EH (cell line): ENCODE measurements at regions not wholly inside any gene's neighbourhood (a gene's known extent, or its start where the extent isn't known, plus 50 kb on each side); places are given as distances from the start of the nearest gene placed in this dataset.
"Not testable (repeated sequence)": the region's sequence is repeated elsewhere in the genome, so short reads cannot be mapped to it uniquely, and the experiment has no call there.

ENCODE experiments used
- DNase-seq: peaks from one replicate; pipeline ENCODE4 v3.0.0-alpha.2; 2015; ENCODE audit warnings: low read depth

DNA sequence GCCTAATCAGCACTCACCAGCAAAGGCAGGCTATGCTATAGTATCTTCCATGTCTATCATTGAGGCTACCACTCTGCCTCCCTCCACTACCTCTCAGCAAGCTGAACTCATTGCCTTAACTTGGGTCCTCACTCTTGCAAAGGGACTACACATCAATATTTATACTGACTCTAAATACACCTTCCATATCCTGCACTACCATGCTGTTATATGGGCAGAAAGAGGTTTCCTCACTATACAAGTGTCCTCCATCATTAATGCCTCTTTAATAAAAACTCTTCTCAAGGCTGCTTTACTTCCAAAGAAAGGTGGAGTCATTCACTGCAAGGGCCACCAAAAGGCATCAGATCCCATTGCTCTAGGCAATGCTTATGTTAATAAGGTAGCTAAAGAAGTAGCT, 669.3 kb upstream of the USP15 start:
- DNase-seq, result not testable (repeated sequence)

DNA sequence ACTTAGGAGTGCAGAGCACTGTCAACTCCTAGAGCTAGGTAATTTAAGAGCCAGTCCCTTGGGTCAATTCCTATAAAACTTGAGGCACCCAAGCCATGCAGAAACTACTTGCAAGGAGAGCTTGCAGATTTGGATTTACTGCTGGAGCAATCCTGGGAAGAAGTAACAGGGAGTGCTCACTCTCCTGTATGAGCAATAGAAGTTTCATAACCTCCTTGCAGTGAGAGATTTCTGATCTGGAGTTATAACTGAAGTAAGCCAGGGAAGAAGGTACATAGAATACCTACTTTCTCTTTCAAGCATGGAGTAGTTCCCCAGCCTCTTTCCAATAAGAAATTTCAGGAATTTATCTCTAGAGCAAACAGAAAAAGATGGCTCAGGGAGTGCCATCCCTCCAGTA, 650.1 kb upstream of the USP15 start:
- DNase-seq, result no peak

DNA sequence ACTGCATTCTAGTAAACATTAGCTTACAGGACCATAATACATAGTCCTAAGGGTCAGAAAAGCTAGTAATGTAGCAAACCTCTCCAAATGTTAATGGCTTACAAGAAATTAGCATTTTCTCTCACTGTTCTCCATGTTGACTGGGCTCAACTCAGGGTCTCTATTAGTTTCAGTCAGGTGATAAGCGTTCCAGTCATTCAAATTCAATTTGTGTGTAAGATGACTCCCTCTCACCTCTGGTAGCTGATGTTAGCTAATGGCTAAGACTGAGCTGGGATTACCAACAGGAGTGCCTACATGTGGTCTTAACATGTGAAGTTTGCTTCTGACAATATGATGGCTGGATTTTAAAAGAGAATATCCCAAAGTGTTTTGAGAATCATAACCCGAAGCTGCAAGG, 630.5 kb upstream of the USP15 start:
- DNase-seq, result no peak

DNA sequence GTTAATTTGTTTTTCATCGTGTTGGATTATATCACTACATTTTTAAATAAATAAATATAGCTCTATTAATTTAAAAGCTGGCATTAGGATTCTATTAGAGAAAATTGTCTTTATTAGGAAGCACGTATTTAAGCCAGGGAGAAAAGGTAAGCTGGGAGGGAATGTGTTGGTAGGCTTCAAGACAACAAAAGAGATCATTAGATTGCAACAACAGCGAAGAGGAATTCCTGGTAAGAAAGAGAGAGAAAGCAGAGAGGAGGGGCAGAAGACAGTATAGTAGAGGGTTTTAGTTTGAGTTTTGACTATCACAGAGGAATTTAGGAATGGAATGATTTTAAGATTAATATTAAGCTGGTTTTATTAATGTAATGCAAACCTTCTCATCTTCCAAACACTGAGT, 613.6 kb upstream of the USP15 start:
- DNase-seq, result no peak

DNA sequence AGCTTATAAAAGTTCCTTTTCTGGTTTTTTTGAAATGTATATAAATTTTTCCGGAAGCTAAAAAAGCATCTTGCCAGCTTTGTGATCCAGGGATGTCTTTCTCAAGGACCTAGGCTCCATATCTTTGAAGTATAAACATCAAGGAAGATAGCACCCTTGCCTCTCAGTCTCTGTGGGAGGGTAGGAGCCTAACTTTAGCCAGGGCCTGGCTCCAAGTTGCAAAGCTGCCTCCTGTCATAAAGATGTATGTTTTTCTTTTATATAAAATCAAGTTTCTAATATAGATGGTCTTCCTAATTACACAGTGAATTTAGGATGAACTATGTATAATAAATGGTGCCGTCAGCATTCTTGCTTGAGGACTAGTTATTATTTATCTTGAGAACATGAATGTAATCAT, 612.6 kb upstream of the USP15 start:
- DNase-seq, result no peak

DNA sequence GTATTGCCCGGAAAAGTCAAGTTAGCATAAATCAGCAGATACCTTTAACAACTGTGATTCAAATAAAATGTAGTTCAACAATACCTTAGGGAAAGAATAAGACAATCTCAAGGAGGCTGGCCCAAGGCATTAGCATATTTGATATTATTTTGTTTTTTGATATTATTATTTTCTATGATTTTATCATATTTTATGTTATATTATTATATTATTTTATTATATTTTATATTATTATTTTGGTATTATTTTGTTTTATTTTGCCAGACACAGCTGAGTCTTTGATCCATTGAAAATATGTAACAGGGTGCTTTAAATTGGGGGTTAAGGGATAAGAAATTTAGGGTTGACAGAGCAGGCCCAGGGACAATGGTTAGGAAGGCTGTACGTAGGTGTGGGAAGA, 607.9 kb upstream of the USP15 start:
- DNase-seq, result no peak

DNA sequence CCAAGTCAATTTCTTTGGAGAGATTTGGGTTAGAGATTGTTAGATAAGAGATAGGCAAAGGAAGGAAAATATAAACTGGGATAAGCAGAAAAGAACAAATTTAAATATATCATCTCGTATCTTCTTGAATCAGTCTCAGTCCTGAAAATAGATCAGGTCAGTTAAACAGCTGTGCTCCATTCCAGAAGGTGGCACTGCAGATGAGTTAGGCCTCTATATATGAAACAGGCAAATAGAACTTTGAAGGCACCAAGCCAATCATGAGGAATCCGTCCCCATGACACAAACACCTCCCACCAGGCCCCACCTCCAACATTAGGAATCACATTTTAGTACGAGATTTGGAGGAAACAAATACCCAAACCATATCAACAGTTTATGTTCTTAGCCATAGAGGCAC, 605.5 kb upstream of the USP15 start:
- no peak for DNase-seq

DNA sequence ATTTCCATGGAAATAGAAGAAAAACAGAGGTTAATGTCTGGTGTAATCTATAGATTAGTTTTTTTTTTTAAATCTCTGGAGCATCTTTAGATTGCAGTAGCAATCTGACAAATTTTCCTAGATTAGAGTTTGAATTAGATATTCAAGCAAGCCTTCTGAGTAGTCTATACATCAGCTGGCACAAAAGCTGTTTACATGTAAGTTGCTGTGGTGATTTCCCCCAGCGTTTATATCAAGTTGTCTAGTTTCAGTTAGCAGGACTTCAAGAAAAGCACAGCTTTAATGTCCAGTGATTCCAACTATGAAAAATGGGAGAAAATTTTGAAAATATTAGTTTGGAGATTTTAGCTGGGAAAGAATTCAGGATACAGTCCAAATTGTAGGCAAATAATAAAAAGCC, 605.0 kb upstream of the USP15 start:
- no peak for DNase-seq

DNA sequence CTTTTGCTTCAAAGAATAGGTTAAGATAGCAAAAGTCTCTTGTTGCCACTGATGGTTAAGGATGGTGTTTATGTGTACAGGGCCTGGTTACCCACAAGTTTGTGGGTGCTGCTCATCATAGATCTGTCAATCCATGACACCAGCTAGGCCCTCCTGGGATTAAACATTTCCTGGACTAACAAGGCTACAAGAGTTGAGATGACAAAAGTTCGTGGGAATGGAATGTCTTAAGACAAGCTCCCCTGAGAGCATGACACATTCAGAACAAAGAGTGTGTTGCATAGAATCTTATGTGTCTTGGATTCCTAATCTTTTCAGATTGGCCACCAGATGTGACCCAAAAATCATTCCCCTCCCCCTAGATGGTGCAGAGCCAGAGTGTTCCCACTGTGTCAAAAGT, 592.5 kb upstream of the USP15 start:
- no peak for DNase-seq

DNA sequence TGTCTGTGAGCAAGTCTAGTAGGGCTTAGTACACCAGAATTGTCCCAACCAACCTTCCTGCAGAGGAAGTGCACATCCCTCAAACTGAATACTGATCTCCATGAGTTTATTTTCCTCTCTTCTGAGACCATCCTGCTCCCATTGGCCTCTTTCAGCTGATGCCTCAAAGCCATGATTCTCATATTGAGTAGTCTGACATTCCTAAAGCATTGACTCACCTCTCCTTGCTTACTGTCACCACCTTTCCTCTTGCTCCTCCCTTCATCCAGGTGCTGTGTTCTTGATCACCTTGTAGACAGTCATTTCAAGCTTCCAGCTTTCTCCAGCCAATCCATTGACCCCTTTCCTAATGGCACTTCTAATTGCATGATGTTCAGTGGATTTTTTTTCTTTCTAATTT, 583.7 kb upstream of the USP15 start:
- no peak for DNase-seq

DNA sequence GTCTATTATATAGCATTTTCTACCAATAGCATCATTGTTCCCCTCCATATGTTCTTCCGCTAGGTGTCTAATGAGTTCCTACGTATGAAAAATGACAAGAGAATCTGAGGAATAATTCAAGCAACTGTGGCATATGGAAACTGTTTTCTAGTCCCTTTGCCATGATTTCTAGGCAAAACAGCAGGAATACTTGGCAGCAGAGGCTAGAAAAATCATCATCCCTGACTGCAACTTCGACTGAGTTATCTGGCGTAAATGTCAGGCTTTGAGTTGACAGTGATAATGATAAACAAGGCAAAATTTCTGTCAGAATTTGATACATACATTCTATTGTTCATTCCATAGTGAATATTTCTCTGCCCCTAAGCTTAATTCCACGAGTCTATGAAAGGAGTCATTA, 572.8 kb upstream of the USP15 start:
- DNase-seq, result no peak

DNA sequence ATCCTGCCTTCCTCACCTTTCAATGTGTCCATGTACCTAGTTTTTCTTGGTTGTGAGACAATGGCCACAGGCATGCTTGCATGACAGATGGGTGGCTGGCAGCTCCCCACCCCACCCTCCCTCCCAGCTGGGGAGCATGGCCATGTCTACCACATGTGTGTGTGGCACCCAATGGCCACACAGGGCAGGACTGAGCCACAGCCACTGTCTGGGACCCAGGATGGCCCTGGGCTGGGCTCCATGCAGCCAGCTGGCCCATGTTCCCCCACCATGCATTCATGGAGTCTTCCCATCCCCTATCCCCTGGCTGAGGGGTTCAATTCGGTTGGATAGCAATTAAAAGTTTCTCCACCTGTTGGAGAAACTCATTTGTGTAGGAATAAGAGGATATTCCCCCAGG, 566.0 kb upstream of the USP15 start:
- no peak for DNase-seq

DNA sequence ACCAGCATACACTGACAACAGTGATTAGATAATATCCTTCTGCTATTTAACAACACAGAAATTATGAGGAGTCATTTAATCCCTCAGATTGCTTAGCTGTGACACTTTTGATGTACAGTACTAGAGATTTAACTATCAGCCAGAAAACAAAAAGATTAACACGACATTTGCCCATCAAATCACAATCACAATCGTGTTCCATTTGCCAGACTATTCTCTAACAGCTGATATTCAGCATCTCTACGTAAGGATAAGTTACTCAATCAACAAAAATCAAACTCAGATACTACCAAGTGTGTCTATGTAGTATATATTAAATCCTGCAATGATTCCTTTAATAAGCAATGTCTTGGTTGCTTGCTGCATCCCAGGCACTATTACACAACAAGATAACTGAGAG, 558.7 kb upstream of the USP15 start:
- DNase-seq, result no peak

DNA sequence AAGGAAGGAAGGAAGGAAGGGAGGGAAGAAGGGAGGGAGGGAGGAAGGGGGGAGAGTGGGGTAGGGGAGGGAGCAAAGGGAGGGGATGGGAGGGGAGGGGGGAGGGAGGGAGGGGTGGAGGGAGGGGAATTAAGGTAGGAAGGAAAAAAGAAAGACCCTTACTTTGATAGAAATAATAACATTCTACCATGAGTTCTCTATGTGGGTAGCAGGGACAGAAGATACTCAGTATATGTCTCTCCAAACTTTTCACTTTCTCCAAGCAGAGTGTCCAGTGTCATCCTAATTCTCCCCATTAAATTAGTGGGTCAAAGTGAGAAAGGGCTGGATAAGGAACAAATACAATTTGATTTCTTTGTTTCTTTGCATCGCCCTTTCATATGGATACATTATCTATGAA, 553.4 kb upstream of the USP15 start:
- DNase-seq, result no peak

DNA sequence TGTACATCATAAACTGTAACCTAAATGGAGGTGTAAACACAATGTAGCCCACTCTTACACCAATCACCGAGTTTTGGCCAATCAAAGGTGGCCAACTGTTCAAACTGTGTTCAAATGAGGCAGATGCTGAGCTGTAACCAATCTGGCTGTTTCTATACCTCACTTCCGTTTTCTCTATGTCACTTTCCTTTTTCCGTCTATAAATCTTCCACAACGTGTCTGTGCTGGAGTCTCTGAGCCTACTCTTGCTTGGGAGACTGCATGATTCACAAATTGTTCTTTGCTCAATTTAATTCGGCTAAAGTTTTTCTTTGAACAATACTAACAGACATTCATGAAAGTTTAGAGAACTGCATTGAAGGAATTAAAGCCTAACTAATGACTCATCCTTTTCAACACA, 547.1 kb upstream of the USP15 start:
- no peak for DNase-seq

DNA sequence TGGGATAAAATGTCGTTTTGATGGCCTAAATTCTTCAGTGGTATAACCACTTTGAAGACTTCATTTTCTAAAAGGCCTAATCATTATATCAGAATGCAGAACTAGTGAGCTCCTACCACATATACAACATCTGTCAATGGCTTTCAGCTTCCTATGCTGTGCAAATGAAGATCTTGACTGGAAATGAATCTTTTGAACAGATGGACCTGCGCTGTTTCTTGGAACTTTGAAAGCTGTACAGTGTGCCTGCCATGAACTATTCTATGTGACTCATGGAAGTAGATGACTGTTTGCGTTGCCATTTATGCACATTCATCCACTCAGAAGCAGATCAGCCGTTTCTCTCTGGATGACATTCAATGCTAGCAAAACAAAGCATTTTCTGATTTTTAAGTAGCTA, 542.2 kb upstream of the USP15 start:
- DNase-seq, result no peak

DNA sequence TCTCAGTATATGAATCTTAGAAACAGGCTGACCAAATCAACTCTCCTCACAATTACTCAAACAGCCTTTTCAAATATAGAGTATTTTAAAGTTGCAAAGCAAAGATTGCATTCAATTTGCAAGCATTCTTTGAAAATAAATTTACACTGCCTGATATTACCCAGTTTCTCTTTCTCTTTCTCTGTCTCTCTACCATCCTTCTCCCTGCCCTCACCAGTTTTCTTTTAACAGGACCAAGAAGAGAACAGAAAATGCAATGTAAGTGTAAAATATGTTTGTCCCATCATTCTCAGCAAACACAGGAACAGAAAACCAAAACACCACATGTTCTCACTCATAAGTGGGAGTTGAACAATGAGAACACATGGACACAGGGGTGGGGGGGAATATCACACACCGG, 520.3 kb upstream of the USP15 start:
- no peak for DNase-seq

DNA sequence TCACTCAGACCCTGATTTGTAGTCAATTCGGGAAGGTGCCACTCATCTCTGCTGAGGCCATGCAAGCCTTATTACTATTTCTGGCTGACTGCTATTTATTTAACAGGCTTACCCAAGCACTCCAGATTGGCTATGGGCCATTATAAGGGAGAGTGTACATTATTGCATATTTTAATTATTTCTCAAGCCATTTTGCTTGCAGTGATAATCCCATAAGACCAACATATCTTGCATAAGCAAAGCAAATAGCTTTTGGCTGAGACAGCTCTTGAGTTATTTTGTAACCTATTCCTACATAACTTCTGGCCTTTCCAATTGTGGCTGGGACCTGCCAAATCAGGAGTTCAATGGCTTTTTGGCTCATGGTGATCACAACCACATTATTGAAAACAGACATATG, 509.6 kb upstream of the USP15 start:
- DNase-seq, result no peak

DNA sequence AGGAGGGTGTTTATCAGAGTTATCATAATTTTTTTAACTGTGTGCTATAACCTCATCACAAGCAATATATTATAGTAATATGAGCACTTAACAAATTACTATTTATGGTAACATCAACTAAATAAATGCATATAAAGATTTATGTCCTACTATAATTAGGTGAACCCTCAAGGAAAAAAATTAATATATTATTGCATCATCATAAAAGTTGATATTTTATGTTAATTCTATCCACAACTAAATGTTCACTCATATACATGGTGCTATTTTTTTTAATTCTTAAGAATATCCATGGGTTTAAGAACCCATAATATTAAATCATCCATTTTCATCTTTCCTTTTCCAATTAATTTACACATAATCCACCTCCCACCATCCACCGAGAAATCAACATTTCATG, 506.0 kb upstream of the USP15 start:
- DNase-seq, result no peak

DNA sequence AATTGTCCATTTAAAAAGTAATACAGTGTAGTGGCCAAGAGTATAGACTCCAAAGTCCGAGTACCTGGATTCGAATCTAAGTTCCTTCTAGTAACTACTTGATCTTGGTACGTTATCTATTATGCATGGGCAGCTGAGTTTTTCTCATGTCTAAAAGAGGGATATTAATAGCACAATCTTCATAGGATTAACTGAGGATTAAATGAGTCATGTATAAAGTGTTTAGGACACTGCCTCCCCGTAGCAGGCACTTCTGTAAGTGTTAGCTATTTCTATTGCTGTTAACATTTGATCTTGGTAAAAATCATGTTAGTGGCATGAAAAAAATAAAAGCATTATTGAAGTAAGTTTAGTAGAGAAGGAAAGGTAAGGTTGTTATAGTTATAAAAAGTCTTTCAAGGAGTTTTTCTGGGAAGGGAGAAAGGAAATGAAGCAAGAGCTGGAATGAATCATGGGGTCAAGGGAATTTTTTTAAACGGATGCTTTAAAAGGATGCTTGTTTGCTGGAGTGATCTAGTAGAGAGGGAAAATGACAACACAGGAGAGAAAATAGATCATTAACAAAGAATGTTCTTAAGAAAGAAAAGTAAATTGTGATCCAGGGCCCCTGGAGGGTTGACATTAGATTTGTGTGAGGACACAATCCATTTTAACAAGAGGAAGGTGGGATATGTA, 502.2 kb upstream of the USP15 start:
- no peak for DNase-seq

DNA sequence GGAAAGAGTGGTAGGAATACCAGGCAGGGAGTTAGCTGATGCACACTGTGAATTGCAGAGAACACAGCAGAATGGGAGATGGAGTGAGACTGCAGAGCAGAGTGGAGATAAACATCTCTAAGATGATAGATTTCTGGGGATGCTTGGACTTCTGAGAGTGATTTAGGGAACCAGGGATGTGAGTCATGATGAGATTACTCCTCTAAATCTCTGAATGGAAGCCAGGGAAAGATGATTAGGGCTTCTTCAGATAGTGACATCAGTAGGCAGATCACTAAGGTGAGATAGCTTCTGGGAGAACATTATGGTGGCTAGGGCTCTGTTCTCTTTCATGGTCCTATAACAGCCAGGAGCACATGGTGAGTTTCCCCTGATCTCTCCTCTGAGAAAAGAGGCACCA, 501.5 kb upstream of the USP15 start:
- DNase-seq, result no peak

DNA sequence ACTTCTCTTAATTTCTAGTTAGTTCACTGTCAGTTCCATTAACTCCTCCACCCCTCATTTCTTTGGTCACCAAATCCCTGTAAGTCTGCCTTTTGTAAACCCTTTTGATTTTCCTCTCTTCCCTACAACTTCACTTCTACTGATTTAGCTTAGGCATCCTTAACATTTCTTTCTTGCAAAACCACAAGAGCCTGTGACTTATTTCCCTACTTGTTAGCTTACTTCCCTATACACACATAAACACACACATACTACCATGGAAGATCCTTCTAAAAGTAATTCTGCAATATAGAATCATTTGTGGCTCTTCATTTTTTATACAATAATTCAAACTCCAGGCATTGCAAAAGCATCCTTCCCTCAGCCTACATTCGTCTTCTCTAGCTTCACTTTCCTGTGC, 494.3 kb upstream of the USP15 start:
- DNase-seq, result no peak

DNA sequence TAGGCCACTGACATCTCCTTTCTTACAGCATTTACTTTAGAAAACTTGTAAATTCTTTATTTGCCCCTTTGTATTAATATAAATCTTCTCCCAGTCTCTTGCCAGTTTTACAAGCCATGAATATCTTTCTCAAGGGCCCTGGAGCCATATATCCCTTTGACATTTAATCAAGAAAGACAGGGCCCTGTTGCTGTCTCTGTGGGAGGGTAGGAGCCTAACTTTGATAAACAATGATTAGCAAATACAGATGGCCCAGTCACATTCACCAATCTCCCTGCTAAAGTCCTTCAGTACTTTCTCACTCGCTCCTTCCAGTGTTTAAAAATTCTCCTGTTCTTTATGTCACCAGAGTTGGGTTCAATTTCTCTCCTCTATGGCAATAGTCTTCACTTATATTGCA, 479.8 kb upstream of the USP15 start:
- DNase-seq, result no peak

DNA sequence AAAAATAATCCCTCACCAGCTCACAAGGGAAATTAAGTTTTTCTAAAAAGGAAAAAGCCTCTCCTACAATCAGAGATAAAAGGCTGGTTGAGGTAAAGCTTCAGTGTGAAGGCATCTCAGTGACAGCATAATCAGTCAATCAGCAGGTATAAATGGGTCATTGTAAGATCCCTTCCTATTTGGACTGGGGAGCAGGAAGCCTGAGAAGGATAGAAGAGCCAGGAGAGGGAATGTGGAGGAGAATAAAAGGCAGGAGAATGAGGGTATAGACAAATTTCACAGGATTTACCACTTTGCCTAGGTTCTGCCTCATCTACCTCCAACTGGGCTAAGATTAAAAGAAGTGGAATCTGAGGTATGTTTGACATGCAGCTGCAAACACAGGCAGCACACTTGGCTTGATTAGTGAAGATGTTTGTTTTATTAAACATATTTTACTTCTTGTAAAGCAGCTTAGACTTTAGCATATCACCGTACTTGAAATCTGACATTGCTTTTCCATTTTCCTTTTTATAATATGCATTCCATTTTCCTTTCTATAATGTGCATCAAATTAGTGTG, 479.1 kb upstream of the USP15 start:
- DNase-seq, result no peak

DNA sequence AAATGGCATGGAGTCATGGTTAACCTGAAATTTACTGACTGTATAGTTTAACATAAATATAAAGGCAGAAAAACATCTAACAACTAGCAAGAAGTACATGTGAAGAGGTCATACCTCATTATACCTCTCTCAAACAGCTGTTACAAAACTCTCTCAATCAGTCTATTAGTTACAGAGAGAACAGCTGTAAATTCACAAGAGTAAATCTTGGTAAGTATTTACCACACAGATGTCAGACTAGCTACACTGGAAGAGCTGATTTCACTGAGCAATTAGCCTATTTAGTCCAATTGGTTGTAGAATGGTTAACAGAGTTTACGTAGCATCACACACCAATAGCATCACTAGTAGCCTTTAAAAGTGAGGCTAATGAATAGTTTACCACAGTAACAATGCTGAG, 463.4 kb upstream of the USP15 start:
- no peak for DNase-seq
